Bronchial epithelial cell (primary cell): ENCODE measurements at regions not wholly inside any gene's neighbourhood (a gene's known extent, or its start where the extent isn't known, plus 50 kb on each side); places are given as distances from the start of the nearest gene placed in this dataset.

Source experiments
- DNase-seq: peaks from one replicate; pipeline ENCODE4 v3.0.0-alpha.2; 2010; ENCODE audit warnings: low read depth
- FAIRE-seq: peaks from 2 replicates; lab custom pipeline; 2011; peaks lifted over from hg19 to GRCh38; lab: Jason Lieb, UNC
- H3K27me3 ChIP-seq: 2 replicates; pipeline ENCODE4 v1.5.1; 2011; ENCODE audit warnings: low read length; ENCODE audit not compliant: control insufficient read depth, insufficient read depth
- H3K36me3 ChIP-seq: 2 replicates; pipeline ENCODE4 v1.5.1; 2011; ENCODE audit warnings: low read length; ENCODE audit not compliant: control insufficient read depth, insufficient read depth
- H3K4me3 ChIP-seq: 2 replicates; pipeline ENCODE4 v1.5.1; 2011; ENCODE audit warnings: mild to moderate bottlenecking, low read depth, low read length, control low read depth
- TF ChIP-seq, protein P1 (sequence below): IDR thresholded peaks from 2 replicates; pipeline ENCODE4 v1.5.1; 2011; ENCODE audit warnings: mild to moderate bottlenecking, moderate library complexity, low read length, control low read depth, inconsistent platforms; ENCODE audit not compliant: insufficient read depth, severe bottlenecking

DNA sequence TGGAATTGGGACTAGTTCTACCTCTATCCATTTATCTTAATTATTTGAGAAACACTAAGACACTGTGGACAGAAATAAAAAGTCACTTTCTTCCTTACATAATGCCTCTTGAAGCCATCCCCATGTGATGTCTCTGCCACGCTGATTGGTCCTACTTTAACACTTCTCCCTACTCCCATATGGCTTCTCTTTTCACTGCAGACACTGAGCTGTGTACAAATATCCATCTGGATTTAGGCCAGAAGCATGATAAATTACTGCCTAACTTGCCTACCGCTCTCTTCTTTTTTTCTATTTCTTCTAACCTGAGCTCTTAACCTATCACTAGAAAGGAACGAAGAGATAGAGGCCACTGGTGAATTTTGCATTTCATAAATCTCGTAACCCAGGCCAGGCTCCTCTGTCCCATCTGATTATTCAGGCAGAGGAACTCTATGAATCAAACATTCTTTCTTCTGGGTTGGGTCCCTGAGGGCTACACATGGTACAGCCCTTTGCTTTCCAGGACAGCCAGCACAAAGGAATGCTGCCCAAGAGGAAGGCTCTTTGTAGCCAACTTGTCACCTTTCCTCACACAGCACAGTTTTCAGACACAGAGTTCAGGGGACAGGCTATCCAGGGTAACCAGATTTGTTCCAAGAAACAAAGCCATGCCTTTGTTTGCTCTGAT, 878.5 kb upstream of the LRRC4C start:
- no peak for DNase-seq
- H3K36me3 ChIP-seq = no peaks in the 10 kb centered on the region
- H3K27me3 ChIP-seq = no peaks in the 10 kb centered on the region
- FAIRE-seq = no peak
- H3K4me3 ChIP-seq = no peak overlapping the region
- TF ChIP-seq, protein P1, sequence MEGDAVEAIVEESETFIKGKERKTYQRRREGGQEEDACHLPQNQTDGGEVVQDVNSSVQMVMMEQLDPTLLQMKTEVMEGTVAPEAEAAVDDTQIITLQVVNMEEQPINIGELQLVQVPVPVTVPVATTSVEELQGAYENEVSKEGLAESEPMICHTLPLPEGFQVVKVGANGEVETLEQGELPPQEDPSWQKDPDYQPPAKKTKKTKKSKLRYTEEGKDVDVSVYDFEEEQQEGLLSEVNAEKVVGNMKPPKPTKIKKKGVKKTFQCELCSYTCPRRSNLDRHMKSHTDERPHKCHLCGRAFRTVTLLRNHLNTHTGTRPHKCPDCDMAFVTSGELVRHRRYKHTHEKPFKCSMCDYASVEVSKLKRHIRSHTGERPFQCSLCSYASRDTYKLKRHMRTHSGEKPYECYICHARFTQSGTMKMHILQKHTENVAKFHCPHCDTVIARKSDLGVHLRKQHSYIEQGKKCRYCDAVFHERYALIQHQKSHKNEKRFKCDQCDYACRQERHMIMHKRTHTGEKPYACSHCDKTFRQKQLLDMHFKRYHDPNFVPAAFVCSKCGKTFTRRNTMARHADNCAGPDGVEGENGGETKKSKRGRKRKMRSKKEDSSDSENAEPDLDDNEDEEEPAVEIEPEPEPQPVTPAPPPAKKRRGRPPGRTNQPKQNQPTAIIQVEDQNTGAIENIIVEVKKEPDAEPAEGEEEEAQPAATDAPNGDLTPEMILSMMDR = no peak

DNA sequence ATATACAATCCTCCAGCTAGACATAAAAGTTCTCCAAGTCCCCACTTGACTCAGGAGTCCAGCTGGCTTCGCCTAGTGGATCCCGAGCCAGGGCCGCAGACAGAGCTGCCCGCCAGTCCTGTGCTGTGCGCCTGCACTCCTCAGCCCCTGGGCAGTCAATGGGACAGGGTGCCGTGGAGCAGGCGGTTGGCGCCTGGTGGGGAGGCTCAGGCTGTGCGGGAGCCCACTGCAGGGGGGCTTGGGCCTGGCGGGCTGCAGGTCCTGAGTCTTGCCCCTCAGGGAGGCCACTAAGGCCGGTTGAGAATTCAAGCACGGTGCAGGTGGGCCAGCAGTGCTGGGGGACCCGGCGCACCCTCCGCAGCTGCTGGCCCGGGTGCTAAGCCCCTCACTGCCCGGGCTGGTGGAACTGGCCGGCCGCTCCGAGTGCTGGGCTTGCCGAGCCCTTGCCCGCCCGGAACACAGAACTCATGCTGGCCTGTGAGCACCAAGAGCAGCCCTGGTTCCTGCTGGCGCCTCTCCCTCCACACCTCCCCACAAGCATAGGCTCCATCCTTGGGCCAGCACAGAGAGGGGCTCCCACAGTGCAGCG, 884.8 kb upstream of the LRRC4C start:
- TF ChIP-seq, protein P1 = no peak
- Histone ChIP-seq H3K36me3 (no peaks in the 10 kb centered on the region), H3K27me3 (no peaks in the 10 kb centered on the region), H3K4me3 (no peak overlapping the region)
- DNase-seq (no peak), FAIRE-seq (no peak)

DNA sequence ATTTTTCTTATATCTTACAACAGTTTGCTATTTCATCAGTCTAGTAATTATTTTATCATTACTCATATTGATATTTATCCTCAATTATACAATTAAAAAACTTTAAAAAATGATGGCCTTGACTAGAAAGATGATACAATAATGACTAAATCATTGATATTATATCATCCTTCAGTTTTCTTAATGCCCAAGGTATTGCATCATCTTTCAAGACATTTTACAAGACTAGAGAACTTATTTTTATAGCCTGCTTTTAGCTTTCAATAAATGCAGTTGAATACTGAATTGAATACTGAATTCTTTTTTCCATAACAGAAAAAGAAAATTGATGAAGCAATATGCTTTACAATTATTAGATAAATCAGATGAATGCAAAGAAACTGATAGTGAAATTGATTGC, 886.5 kb upstream of the LRRC4C start:
- TF ChIP-seq, protein P1 = no peak
- H3K27me3 ChIP-seq = no peaks in the 10 kb centered on the region
- DNase-seq (no peak), FAIRE-seq (no peak)
- H3K4me3 ChIP-seq = no peak overlapping the region
- no peaks in the 10 kb centered on the region for H3K36me3 ChIP-seq

DNA sequence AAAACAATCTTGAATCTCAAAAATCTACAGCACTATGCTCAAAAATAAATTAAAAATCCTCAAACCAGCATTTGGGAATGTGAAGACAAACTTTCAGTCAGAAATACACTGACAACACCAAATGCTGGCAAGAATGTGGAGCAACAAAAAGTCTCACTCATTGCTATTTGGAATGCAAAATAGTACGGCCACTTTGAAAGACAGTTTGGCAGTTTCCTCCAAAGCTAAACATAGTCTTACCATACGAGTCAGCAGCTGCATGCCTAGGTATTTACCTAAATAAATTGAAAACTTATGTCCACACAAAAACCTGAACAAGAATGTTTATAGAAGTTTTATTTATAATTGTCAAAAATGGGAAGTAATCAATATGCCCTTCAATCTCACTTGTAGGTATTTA, 904.2 kb upstream of the LRRC4C start:
- Histone ChIP-seq H3K4me3 (no peak overlapping the region), H3K27me3 (no peaks in the 10 kb centered on the region), H3K36me3 (no peaks in the 10 kb centered on the region)
- no peak for FAIRE-seq
- DNase-seq = no peak
- TF ChIP-seq, protein P1 = no peak

GRCh38 chr11:42390116-42390515, 921.7 kb upstream of the API5 start:
- FAIRE-seq = no peak
- H3K36me3 ChIP-seq = no peaks in the 10 kb centered on the region

More at GRCh38 chr11:42390116-42390515, 921.7 kb upstream of the API5 start:
- Histone ChIP-seq H3K27me3 (no peaks in the 10 kb centered on the region), H3K4me3 (no peak overlapping the region)
- DNase-seq = no peak
- TF ChIP-seq, protein P1 = no peak
